ENCODE measurements at regions not wholly inside any gene's neighbourhood (a gene's known extent, or its start where the extent isn't known, plus 50 kb on each side); places are given as distances from the start of the nearest gene placed in this dataset.

GRCh38 chr1:95449516-95449915 is 215.5 kb downstream of the RWDD3 start:
- no peaks in the 10 kb centered on the region for H3K4me1 ChIP-seq
- no peak for TF ChIP-seq EP300 (IDR thresholded peaks at IDR 0.05; ENCODE audit: low read depth)
- no peak for TF ChIP-seq CTCF (IDR thresholded peaks at IDR 0.05)
- no peak for TF ChIP-seq POLR2AphosphoS5 (IDR thresholded peaks at IDR 0.05)
- TF ChIP-seq POLR2A (IDR thresholded peaks at IDR 0.05), result no peak
- WGBS, 2 donors (ENCODE audit: low coverage in 1 of 2), result 90 to 100% methylated on average over 1 to 3 of the region's 3 CpGs
- in situ Hi-C loops (cut with MboI; ENCODE audit: low pct_ligation_motif_present in 1 of 4, low pct_unique_long_range_greater_than_20kb in 1 of 4, low sequenced_read_pairs in 3 of 4), result no loop called here
- intact Hi-C loops (cut with DNase I; ENCODE audit: low total_unique reads), result no loop called here
- no peaks in the 10 kb centered on the region for H3K27me3 ChIP-seq
- H3K27ac ChIP-seq, result no peak overlapping the region
- H3K36me3 ChIP-seq, result no peaks in the 10 kb centered on the region
- H3K9me3 ChIP-seq, result no peaks in the 10 kb centered on the region
- no peak for DNase-seq
- H3K4me3 ChIP-seq, result no peak overlapping the region

GRCh38 chr1:95451054-95451453 is 217.0 kb downstream of the RWDD3 start:
- Histone ChIP-seq H3K27ac (no peak overlapping the region), H3K36me3 (no peaks in the 10 kb centered on the region), H3K4me3 (no peak overlapping the region), H3K27me3 (no peaks in the 10 kb centered on the region), H3K9me3 (no peaks in the 10 kb centered on the region), H3K4me1 (no peaks in the 10 kb centered on the region)
- in situ Hi-C loops (cut with MboI; ENCODE audit: low pct_ligation_motif_present in 1 of 4, low pct_unique_long_range_greater_than_20kb in 1 of 4, low sequenced_read_pairs in 3 of 4), result no loop called here
- DNase-seq, result no peak
- intact Hi-C loops (cut with DNase I; ENCODE audit: low total_unique reads), result no loop called here
- 49 to 64% methylated on average over 3 of the region's 3 CpGs for WGBS, 2 donors (ENCODE audit: low coverage in 1 of 2)
- TF ChIP-seq CTCF (IDR thresholded peaks at IDR 0.05) (peak in 1 of 5 experiments; percentile 5), POLR2A (IDR thresholded peaks at IDR 0.05) (no peak), EP300 (IDR thresholded peaks at IDR 0.05; ENCODE audit: low read depth) (no peak), POLR2AphosphoS5 (IDR thresholded peaks at IDR 0.05) (no peak)

- no peaks in the 10 kb centered on the region for H3K4me1 ChIP-seq
- intact Hi-C loops (cut with DNase I; ENCODE audit: low total_unique reads), result no loop called here
- no peak overlapping the region for H3K27ac ChIP-seq
- H3K36me3 ChIP-seq, result no peaks in the 10 kb centered on the region
- H3K9me3 ChIP-seq, result no peaks in the 10 kb centered on the region
- no peak for TF ChIP-seq POLR2AphosphoS5 (IDR thresholded peaks at IDR 0.05)
- TF ChIP-seq POLR2A (IDR thresholded peaks at IDR 0.05), result no peak
- TF ChIP-seq CTCF (IDR thresholded peaks at IDR 0.05), result no peak
- no peak for TF ChIP-seq EP300 (IDR thresholded peaks at IDR 0.05; ENCODE audit: low read depth)
- in situ Hi-C loops (cut with MboI; ENCODE audit: low pct_ligation_motif_present in 1 of 4, low pct_unique_long_range_greater_than_20kb in 1 of 4, low sequenced_read_pairs in 3 of 4), result no loop called here
- H3K4me3 ChIP-seq, result no peak overlapping the region
- no peaks in the 10 kb centered on the region for H3K27me3 ChIP-seq
- 89 to 92% methylated on average over 3 of the region's 3 CpGs for WGBS, 2 donors (ENCODE audit: low coverage in 1 of 2)
- DNase-seq, result no peak
Measured at GRCh38 chr1:95451904-95452303, 217.9 kb downstream of the RWDD3 start.

- Histone ChIP-seq H3K27ac (no peak overlapping the region), H3K4me1 (no peaks in the 10 kb centered on the region), H3K36me3 (no peaks in the 10 kb centered on the region), H3K4me3 (no peak overlapping the region), H3K27me3 (no peaks in the 10 kb centered on the region), H3K9me3 (no peaks in the 10 kb centered on the region)
- no peak for TF ChIP-seq CTCF (IDR thresholded peaks at IDR 0.05)
- TF ChIP-seq POLR2AphosphoS5 (IDR thresholded peaks at IDR 0.05), result no peak
- no peak for TF ChIP-seq POLR2A (IDR thresholded peaks at IDR 0.05)
- no peak for TF ChIP-seq EP300 (IDR thresholded peaks at IDR 0.05; ENCODE audit: low read depth)
- in situ Hi-C loops (cut with MboI; ENCODE audit: low pct_ligation_motif_present in 1 of 4, low pct_unique_long_range_greater_than_20kb in 1 of 4, low sequenced_read_pairs in 3 of 4), result no loop called here
- WGBS, 2 donors (ENCODE audit: low coverage in 1 of 2), result 92 to 95% methylated on average over 2 of the region's 2 CpGs
- intact Hi-C loops (cut with DNase I; ENCODE audit: low total_unique reads), result no loop called here
- DNase-seq, result no peak
Measured at GRCh38 chr1:95453053-95453452, 219.0 kb downstream of the RWDD3 start.
